Activated T-cell treated with anti-CD3 and anti-CD28 coated beads, Interleukin-2, amount 50 U/mL, for 72 hours (primary cell): ENCODE measurements at regions not wholly inside any gene's neighbourhood (a gene's known extent, or its start where the extent isn't known, plus 50 kb on each side); places are given as distances from the start of the nearest gene placed in this dataset.
"Not testable (repeated sequence)": the region's sequence is repeated elsewhere in the genome, so short reads cannot be mapped to it uniquely, and the experiment has no call there.

Experiments
- ATAC-seq, 2 donors: fragments of 150-1000 bp; cut with Tn5 transposase; replicated peaks in 1 of 2; 2 replicates each; pipeline ENCODE4 v1.10.0; 2021; ENCODE audit warnings: moderate library complexity in 2 of 2, mild to moderate bottlenecking in 1 of 2
- DNase-seq, 2 donors: peaks; one replicate each; pipeline ENCODE4 v3.0.0; 2021 to 2022; ENCODE audit warnings: mixed read lengths in 1 of 2
- H3K27ac Mint-ChIP-seq: one replicate; pipeline ENCODE4 v1.8.0; 2022; ENCODE audit warnings: mild to moderate bottlenecking, moderate library complexity, mixed read lengths
- H3K27me3 Mint-ChIP-seq: one replicate; pipeline ENCODE4 v1.8.0; 2022; ENCODE audit warnings: low read depth, mixed read lengths
- H3K36me3 Mint-ChIP-seq, 2 donors: one replicate each; pipeline ENCODE4 v1.8.0; 2022; ENCODE audit warnings: mixed read lengths in 2 of 2, mild to moderate bottlenecking in 1 of 2; ENCODE audit not compliant: insufficient read depth in 2 of 2
- H3K4me1 Mint-ChIP-seq: one replicate; pipeline ENCODE4 v1.8.0; 2022; ENCODE audit warnings: low read depth, mixed read lengths
- H3K4me3 Mint-ChIP-seq, 2 donors: one replicate each; pipeline ENCODE4 v1.8.0; 2022; ENCODE audit warnings: mild to moderate bottlenecking in 2 of 2, mixed read lengths in 2 of 2, moderate library complexity in 2 of 2
- H3K9me3 Mint-ChIP-seq, 2 donors: one replicate each; pipeline ENCODE4 v1.8.0; 2022; ENCODE audit warnings: mixed read lengths in 2 of 2

DNA sequence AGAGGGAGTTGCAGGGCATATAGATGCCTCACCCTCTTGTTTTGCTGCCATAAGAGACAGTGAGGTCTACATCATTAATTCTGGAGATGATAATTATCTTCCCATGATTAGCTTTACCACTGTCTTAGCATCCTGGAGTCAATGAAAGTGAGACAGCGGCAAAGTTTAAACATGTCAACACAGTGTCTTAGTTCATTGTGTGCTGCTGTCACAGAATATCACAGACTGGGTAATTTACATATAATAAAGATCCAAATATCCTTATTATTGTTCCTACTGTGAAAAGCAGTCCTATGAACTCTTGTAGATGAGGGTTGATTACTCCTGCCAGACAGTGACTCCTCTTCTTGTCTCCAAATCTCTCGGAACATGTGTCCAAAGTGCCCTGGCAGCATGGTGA, 658.6 kb upstream of the ADGRB3 start:
- no peak for ATAC-seq
- H3K36me3 Mint-ChIP-seq = no peaks in the 10 kb centered on the region
- no peaks in the 10 kb centered on the region for H3K27me3 Mint-ChIP-seq
- peaks cover 6 to 9% of the 10 kb centered on the region in 2 donors for H3K9me3 Mint-ChIP-seq
- H3K4me1 Mint-ChIP-seq = no peaks in the 10 kb centered on the region
- DNase-seq = no peak
- H3K27ac Mint-ChIP-seq = no peak overlapping the region
- no peak overlapping the region for H3K4me3 Mint-ChIP-seq

- Mint-ChIP-seq H3K36me3 (no peaks in the 10 kb centered on the region), H3K27me3 (no peaks in the 10 kb centered on the region), H3K4me1 (no peaks in the 10 kb centered on the region), H3K9me3 (peaks cover 6 to 8% of the 10 kb centered on the region in 2 donors), H3K4me3 (no peak overlapping the region), H3K27ac (no peak overlapping the region)
- no peak for DNase-seq
- ATAC-seq = no peak
Measured at GRCh38 chr6:67974931-67975330, 660.2 kb upstream of the ADGRB3 start.

DNA sequence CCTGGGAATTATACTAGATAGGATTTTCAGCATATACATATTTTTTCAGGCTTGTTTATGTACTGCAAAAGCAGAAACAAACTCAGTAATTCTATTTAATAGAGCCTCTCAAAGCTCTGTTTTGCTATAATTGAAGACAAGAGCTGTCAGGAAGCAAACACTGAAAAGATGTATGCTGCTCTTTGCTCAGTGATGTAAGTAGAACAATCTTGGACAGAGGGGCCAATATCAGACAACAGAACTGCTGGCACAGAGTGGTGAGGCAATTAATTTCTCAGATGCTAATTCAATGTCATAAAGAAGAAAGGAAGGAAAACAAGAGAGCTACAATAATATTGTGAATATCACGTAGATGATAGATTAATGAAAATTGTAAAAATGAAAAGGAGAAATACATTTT, 663.3 kb upstream of the ADGRB3 start:
- no peaks in the 10 kb centered on the region for H3K4me1 Mint-ChIP-seq
- no peak overlapping the region for H3K27ac Mint-ChIP-seq
- H3K36me3 Mint-ChIP-seq = no peaks in the 10 kb centered on the region
- no peak overlapping the region for H3K4me3 Mint-ChIP-seq
- H3K27me3 Mint-ChIP-seq = no peaks in the 10 kb centered on the region
- DNase-seq (no peak), ATAC-seq (no peak)
- peaks cover 0 to 2% of the 10 kb centered on the region in 2 donors for H3K9me3 Mint-ChIP-seq

DNA sequence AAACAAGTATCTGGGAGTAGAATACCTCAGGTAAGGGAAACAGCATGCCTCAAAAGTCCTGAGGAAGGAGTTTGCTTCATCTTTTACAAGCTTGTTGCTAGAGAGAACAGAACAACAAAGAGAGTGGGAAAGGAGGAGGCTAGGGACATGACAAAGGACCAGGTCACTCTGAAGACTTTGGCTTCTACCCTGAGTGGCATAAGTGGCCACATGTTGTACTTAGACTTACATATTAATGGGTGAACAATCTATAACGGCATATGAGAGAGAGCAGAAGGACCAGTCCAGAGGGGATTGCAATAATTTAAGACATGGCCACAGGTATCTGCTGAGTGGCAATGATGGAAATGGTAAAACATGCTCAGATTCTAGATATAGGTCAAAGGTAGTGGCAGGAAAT, 668.3 kb upstream of the ADGRB3 start:
- no peak for ATAC-seq
- Mint-ChIP-seq H3K9me3 (peaks cover 0 to 3% of the 10 kb centered on the region in 2 donors), H3K27me3 (no peaks in the 10 kb centered on the region), H3K36me3 (no peaks in the 10 kb centered on the region), H3K4me3 (no peak overlapping the region), H3K4me1 (no peaks in the 10 kb centered on the region), H3K27ac (no peak overlapping the region)
- no peak for DNase-seq

DNA sequence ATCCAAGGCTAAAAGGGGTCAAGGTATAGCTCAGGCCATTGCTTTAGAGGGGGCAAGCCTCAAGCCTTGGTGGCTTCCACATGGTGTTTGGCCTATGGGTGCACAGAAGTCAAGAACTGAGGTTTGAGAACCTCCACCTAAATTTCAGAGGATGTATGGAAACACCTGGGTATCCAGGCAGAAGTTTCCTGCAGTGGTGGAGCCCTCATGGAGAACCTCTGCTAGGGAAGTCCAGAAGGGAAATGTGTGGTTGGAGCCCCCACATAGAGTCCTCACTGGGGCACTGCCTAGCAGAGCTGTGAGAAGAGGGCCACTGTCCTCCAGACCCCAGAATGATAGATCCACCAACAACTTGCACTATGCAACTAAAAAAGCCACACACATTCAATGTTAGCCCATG, 678.7 kb upstream of the ADGRB3 start:
- H3K4me3 Mint-ChIP-seq = no peak overlapping the region
- no peak for DNase-seq

GRCh38 chr6:67952948-67953347, 682.1 kb upstream of the ADGRB3 start:
- Mint-ChIP-seq H3K4me3 (no peak overlapping the region), H3K4me1 (no peaks in the 10 kb centered on the region), H3K27ac (no peak overlapping the region), H3K27me3 (no peaks in the 10 kb centered on the region), H3K36me3 (peaks cover 1 to 6% of the 10 kb centered on the region in 2 donors), H3K9me3 (peaks cover 8 to 16% of the 10 kb centered on the region in 2 donors)
- no peak for DNase-seq
- no peak for ATAC-seq

More for the DNA sequence above, 678.7 kb upstream of the ADGRB3 start:
- peaks cover 1 to 6% of the 10 kb centered on the region in 2 donors for H3K36me3 Mint-ChIP-seq
- peaks cover 5% of the 10 kb centered on the region in 2 donors for H3K9me3 Mint-ChIP-seq
- H3K27ac Mint-ChIP-seq = no peak overlapping the region
- no peak for ATAC-seq
- H3K27me3 Mint-ChIP-seq = no peaks in the 10 kb centered on the region
- H3K4me1 Mint-ChIP-seq = no peaks in the 10 kb centered on the region

DNA sequence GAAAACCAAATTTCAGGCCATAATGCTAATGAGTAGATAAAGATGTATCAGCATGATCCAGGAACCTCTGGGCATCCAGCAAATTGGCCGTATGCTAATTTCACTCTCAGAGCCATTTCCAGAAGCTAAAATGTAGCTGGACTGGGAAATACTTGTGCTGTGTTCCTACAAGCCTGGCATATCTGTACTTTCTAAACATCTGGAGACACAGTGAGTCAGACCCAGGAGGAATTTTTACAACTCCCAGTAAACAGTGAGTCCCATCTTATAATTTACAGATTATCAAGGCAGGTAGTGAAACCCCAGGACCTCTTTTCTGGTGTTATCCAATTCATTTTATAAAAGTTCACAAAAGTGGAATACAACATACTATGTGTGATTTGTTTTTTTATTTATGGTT, 683.0 kb upstream of the ADGRB3 start:
- Mint-ChIP-seq H3K27ac (no peak overlapping the region), H3K4me1 (no peaks in the 10 kb centered on the region), H3K36me3 (peaks cover 1 to 6% of the 10 kb centered on the region in 2 donors), H3K27me3 (no peaks in the 10 kb centered on the region), H3K4me3 (no peak overlapping the region), H3K9me3 (peaks cover 8 to 16% of the 10 kb centered on the region in 2 donors)
- DNase-seq (no peak), ATAC-seq (no peak)

DNA sequence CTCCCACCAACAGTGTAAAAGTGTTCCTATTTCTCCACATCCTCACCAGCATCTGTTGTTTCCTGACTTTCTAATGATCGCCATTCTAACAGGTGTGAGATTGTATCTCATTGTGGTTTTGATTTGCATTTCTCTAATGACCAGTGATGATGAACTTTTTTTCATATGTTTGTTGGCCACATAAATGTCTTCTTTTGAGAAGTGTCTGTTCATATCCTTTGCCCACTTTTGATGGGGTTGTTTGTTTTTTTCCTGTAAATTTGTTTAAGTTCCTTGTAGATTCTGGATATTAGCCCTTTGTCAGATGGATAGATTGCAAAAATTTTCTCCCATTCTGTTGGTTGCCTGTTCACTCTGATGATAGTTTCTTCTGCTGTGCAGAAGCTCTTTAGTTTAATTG, 687.3 kb upstream of the ADGRB3 start:
- H3K9me3 Mint-ChIP-seq = peaks cover 8 to 14% of the 10 kb centered on the region in 2 donors

DNA sequence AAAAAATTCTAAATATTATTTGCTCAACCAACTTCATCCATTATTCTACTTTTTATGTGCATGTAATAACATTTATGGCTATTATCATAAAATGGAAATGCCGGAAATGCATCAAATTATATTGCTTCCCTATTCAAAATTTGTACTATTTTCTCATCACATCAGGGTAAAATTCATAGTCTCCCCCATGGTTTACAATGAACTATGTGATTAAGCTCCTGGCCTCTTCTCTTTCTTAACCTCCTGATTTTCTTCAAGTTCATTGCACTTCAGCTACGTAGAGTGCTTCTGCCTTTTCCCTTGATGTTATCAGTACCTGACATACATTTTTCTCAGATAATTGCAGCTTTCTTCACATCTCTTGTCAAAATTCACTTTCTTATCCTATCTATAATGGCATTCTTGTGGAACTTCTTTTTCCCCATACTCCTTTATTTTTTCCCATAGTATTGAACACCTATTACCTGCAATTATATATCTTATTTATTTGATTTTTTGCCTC, 699.1 kb upstream of the ADGRB3 start:
- Mint-ChIP-seq H3K9me3 (peaks cover 0 to 2% of the 10 kb centered on the region in 2 donors), H3K4me3 (no peak overlapping the region), H3K4me1 (no peaks in the 10 kb centered on the region), H3K27me3 (no peaks in the 10 kb centered on the region), H3K27ac (no peak overlapping the region), H3K36me3 (no peaks in the 10 kb centered on the region)
- no peak for DNase-seq
- no peak for ATAC-seq

More for the DNA sequence above, 687.3 kb upstream of the ADGRB3 start:
- H3K27ac Mint-ChIP-seq, H3K27me3 Mint-ChIP-seq, ATAC-seq, DNase-seq, H3K36me3 Mint-ChIP-seq, H3K4me3 Mint-ChIP-seq, H3K4me1 Mint-ChIP-seq: not testable (repeated sequence)

GRCh38 chr6:67933278-67933677, 701.8 kb upstream of the ADGRB3 start:
- Mint-ChIP-seq H3K36me3 (no peaks in the 10 kb centered on the region), H3K9me3 (peaks cover 3% of the 10 kb centered on the region in 2 donors), H3K4me1 (no peaks in the 10 kb centered on the region), H3K27ac (no peak overlapping the region), H3K27me3 (no peaks in the 10 kb centered on the region), H3K4me3 (no peak overlapping the region)
- no peak for ATAC-seq
- DNase-seq = no peak

- ATAC-seq, H3K9me3 Mint-ChIP-seq, H3K4me3 Mint-ChIP-seq, H3K27me3 Mint-ChIP-seq, DNase-seq, H3K4me1 Mint-ChIP-seq, H3K27ac Mint-ChIP-seq, H3K36me3 Mint-ChIP-seq: not testable (repeated sequence)
Measured at GRCh38 chr6:67922588-67922987, 712.5 kb upstream of the ADGRB3 start.

DNA sequence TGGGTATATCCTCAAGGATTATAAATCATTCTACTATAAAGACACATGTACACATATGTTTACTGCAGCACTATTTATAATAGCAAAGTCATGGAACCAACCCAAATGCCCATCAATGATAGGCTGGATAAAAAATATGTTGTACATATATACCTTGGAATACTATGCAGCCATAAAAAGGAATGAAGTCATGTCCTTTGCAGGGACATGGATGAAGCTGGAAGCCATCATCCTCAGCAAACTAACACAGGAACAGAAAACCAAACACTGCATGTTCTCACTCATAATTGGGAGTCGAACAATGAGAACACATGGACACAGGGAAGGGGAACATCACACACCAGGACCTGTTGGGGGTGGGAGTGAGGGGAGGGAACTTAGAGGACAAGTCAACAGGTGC, 715.0 kb upstream of the ADGRB3 start:
- H3K36me3 Mint-ChIP-seq, H3K27ac Mint-ChIP-seq, H3K4me1 Mint-ChIP-seq, DNase-seq, H3K9me3 Mint-ChIP-seq, H3K4me3 Mint-ChIP-seq, ATAC-seq, H3K27me3 Mint-ChIP-seq: not testable (repeated sequence)

DNA sequence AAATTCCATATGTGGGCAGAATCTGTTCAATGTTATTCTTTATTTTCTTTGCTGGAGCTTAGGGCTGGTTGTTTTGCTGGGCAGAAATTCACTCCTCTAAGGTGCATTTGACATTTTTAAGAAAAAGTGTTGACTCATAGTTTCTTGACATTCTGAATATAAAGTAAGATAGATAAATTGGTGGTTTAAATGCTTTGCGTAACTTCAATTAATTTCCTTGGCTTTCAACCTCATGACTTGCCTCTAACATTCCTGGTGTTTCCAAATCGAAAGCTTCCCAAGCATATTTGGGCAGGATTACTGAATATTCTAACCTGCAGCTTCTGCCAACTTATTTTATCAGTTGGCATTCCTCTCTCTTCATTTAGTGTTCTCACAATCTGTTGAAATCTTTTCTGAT, 718.7 kb upstream of the ADGRB3 start:
- H3K36me3 Mint-ChIP-seq = peaks cover 0 to 1% of the 10 kb centered on the region in 2 donors
- H3K9me3 Mint-ChIP-seq = no peaks in the 10 kb centered on the region
- H3K4me3 Mint-ChIP-seq = no peak overlapping the region
- H3K4me1 Mint-ChIP-seq = no peaks in the 10 kb centered on the region
- ATAC-seq (no peak), DNase-seq (no peak)
- H3K27ac Mint-ChIP-seq = no peak overlapping the region
- no peaks in the 10 kb centered on the region for H3K27me3 Mint-ChIP-seq

- H3K27me3 Mint-ChIP-seq = no peaks in the 10 kb centered on the region
- no peak overlapping the region for H3K4me3 Mint-ChIP-seq
- no peak for DNase-seq
- ATAC-seq = no peak
- H3K36me3 Mint-ChIP-seq = peaks cover 0 to 1% of the 10 kb centered on the region in 2 donors
- no peak overlapping the region for H3K27ac Mint-ChIP-seq
- H3K4me1 Mint-ChIP-seq = no peaks in the 10 kb centered on the region
- H3K9me3 Mint-ChIP-seq = peaks cover 0 to 2% of the 10 kb centered on the region in 2 donors
Measured at GRCh38 chr6:67914419-67914818, 720.7 kb upstream of the ADGRB3 start.
